ENCODE measurements at regions not wholly inside any gene's neighbourhood (a gene's known extent, or its start where the extent isn't known, plus 50 kb on each side); places are given as distances from the start of the nearest gene placed in this dataset.

DNA sequence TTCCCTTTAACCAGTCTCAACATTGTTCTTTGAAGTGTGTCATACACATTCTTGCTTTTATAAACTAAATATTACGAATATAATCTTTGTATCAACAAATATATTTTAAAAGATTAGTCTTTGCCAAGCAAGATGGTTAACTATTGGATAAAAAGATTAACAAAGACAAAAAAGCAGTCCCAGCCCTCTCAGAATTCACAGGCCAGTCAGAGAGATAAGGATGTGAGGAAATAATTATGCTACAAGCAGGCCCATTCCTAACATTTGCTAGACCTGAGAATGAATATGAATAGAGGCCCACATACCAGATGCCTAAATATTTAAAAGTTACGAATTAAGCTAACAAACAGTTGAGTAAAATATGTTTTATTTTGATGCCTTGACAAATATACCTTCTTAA lies 457.7 kb downstream of the CETN3 start:
- Histone ChIP-seq H3K27ac (ENCODE audit: insufficient read depth, low read length) (no peak overlapping the region), H3K79me1 (ENCODE audit: low read depth in 1 of 2, low read length in 2 of 2) (no peaks in the 10 kb centered on the region), H3K27me3 (ENCODE audit: control insufficient read depth, insufficient read depth, low read length) (no peaks in the 10 kb centered on the region), H3K23ac (ENCODE audit: low read depth, low read length) (no peak overlapping the region), H3K4me1 (ENCODE audit: control insufficient read depth, insufficient read depth, low read length) (no peaks in the 10 kb centered on the region), H3K9me1 (ENCODE audit: insufficient read depth, low read length) (no peaks in the 10 kb centered on the region), H2BK5ac (ENCODE audit: low read depth, low read length, poor library complexity, severe bottlenecking) (no peak overlapping the region), H3K9me3 (ENCODE audit: control insufficient read depth, insufficient read depth, low read length) (no peaks in the 10 kb centered on the region), H2BK15ac (ENCODE audit: low read depth, low read length) (no peak overlapping the region), H2BK20ac (ENCODE audit: low read depth, low read length) (no peak overlapping the region), H3K18ac (ENCODE audit: low read depth, low read length) (no peak overlapping the region), H2AFZ (replicated peaks; ENCODE audit: low read length, poor library complexity) (no peak overlapping the region), H3K14ac (replicated peaks; ENCODE audit: low read depth, low read length) (no peak overlapping the region), H4K8ac (ENCODE audit: low read depth in 2 of 2, low read length in 2 of 2) (no peak overlapping the region), H4K5ac (ENCODE audit: low read depth, low read length) (no peak overlapping the region), H3K4me3 (ENCODE audit: insufficient read depth, low read depth, low read length) (no peak overlapping the region), H3K4me2 (ENCODE audit: low read depth, low read length) (no peak overlapping the region), H2AK5ac (ENCODE audit: low read depth, low read length) (no peak overlapping the region), H4K91ac (ENCODE audit: insufficient read depth, low read depth, low read length) (no peak overlapping the region), H3K9ac (ENCODE audit: low read depth, low read length) (no peak overlapping the region), H2BK120ac (ENCODE audit: low read depth, low read length) (no peak overlapping the region), H4K20me1 (ENCODE audit: insufficient read depth, low read length) (no peaks in the 10 kb centered on the region), H3K36me3 (ENCODE audit: control insufficient read depth, insufficient read depth, low read length) (no peaks in the 10 kb centered on the region), H3K4ac (ENCODE audit: low read depth, low read length) (no peak overlapping the region), H2AK9ac (replicated peaks; ENCODE audit: low read depth, low read length, poor library complexity) (no peak overlapping the region), H3K56ac (ENCODE audit: extremely low read depth, insufficient read depth, low read length) (no peak overlapping the region)
- no peak for DNase-seq
- ChIA-PET POLR2A (ENCODE audit: unreplicated experiment) (no interaction called here), CTCF (no interaction called here)
- in situ Hi-C loops (cut with MboI; ENCODE audit: low sequenced_read_pairs) (no loop called here), dilution Hi-C loops (cut with HindIII; ENCODE audit: low sequenced_read_pairs, unreplicated experiment) (no loop called here), intact Hi-C loops (cut with micrococcal nuclease) (no loop called here)
- no peak for TF ChIP-seq POLR2A (IDR thresholded peaks at IDR 0.05; ENCODE audit: low read depth, low read length)
- TF ChIP-seq, protein P1, sequence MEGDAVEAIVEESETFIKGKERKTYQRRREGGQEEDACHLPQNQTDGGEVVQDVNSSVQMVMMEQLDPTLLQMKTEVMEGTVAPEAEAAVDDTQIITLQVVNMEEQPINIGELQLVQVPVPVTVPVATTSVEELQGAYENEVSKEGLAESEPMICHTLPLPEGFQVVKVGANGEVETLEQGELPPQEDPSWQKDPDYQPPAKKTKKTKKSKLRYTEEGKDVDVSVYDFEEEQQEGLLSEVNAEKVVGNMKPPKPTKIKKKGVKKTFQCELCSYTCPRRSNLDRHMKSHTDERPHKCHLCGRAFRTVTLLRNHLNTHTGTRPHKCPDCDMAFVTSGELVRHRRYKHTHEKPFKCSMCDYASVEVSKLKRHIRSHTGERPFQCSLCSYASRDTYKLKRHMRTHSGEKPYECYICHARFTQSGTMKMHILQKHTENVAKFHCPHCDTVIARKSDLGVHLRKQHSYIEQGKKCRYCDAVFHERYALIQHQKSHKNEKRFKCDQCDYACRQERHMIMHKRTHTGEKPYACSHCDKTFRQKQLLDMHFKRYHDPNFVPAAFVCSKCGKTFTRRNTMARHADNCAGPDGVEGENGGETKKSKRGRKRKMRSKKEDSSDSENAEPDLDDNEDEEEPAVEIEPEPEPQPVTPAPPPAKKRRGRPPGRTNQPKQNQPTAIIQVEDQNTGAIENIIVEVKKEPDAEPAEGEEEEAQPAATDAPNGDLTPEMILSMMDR (conservative IDR thresholded peaks at IDR 0.05; ENCODE audit: low read depth, low read length), result no peak
- no peak for TF ChIP-seq MAZ (IDR thresholded peaks at IDR 0.05; ENCODE audit: borderline replicate concordance, low read depth, low read length)
- no peak for TF ChIP-seq MAFK (IDR thresholded peaks at IDR 0.05; ENCODE audit: low read depth, low read length)
- no peak for TF ChIP-seq CEBPB (IDR thresholded peaks at IDR 0.05; ENCODE audit: low read depth, low read length)
- no peak for TF ChIP-seq MXI1 (IDR thresholded peaks at IDR 0.05; ENCODE audit: borderline replicate concordance, low read depth, low read length)
- TF ChIP-seq, protein P2, sequence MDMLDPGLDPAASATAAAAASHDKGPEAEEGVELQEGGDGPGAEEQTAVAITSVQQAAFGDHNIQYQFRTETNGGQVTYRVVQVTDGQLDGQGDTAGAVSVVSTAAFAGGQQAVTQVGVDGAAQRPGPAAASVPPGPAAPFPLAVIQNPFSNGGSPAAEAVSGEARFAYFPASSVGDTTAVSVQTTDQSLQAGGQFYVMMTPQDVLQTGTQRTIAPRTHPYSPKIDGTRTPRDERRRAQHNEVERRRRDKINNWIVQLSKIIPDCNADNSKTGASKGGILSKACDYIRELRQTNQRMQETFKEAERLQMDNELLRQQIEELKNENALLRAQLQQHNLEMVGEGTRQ (IDR thresholded peaks at IDR 0.05; ENCODE audit: low read depth, low read length), result no peak
- TF ChIP-seq, protein P3, sequence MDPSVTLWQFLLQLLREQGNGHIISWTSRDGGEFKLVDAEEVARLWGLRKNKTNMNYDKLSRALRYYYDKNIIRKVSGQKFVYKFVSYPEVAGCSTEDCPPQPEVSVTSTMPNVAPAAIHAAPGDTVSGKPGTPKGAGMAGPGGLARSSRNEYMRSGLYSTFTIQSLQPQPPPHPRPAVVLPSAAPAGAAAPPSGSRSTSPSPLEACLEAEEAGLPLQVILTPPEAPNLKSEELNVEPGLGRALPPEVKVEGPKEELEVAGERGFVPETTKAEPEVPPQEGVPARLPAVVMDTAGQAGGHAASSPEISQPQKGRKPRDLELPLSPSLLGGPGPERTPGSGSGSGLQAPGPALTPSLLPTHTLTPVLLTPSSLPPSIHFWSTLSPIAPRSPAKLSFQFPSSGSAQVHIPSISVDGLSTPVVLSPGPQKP (IDR thresholded peaks at IDR 0.05; ENCODE audit: borderline replicate concordance, low read depth, low read length), result no peak
- no peak for TF ChIP-seq NFE2L2 (IDR thresholded peaks at IDR 0.05; ENCODE audit: low read depth, low read length)
- WGBS, 2 experiments (ENCODE audit: extremely low coverage in 2 of 2, insufficient read length in 1 of 2), result no CpG with 5 or more reads among the region's 2 CpGs
- BruUV-seq (replicated peaks), result no TSS peak
- ATAC-seq (ENCODE audit: low read depth), result no peak
